Thyroid gland (tissue), 4 donors: ENCODE measurements at regions not wholly inside any gene's neighbourhood (a gene's known extent, or its start where the extent isn't known, plus 50 kb on each side); places are given as distances from the start of the nearest gene placed in this dataset.

ENCODE experiments used
- CTCF ChIP-seq, 6 experiments: fragments of 200-600 bp in 3 of 6; fragments of 450-650 bp in 3 of 6; sonication (generic) in 3 of 6; IDR thresholded peaks; one replicate each; pipeline ENCODE4 v1.5.1; 2016 to 2019; ENCODE audit warnings: antibody characterized with exemption in 6 of 6, mild to moderate bottlenecking in 2 of 6, inconsistent platforms in 1 of 6, moderate library complexity in 1 of 6
- POLR2A ChIP-seq, 2 donors: fragments of 450-650 bp; IDR thresholded peaks; one replicate each; pipeline ENCODE4 v1.6.1; 2017; ENCODE audit warnings: antibody characterized with exemption in 2 of 2, mild to moderate bottlenecking in 2 of 2, moderate library complexity in 1 of 2

GRCh38 chr1:66478116-66478515, 55.8 kb upstream of the SGIP1 start:
- TF ChIP-seq POLR2A (IDR thresholded peaks at IDR 0.05) (no peak), CTCF (IDR thresholded peaks at IDR 0.05) (no peak)
